GM12865 (cell line): ENCODE measurements at regions not wholly inside any gene's neighbourhood (a gene's known extent, or its start where the extent isn't known, plus 50 kb on each side); places are given as distances from the start of the nearest gene placed in this dataset.
"Not testable (repeated sequence)": the region's sequence is repeated elsewhere in the genome, so short reads cannot be mapped to it uniquely, and the experiment has no call there.

ENCODE experiments used
- DNase-seq: peaks from one replicate; pipeline ENCODE4 v3.0.0; 2010; ENCODE audit warnings: low read depth
- H3K4me3 ChIP-seq: 2 replicates; pipeline ENCODE4 v1.5.1; 2011; ENCODE audit warnings: mild to moderate bottlenecking, low read depth, low read length, control low read depth
- TF ChIP-seq, protein P1 (sequence below): IDR thresholded peaks from 2 replicates; pipeline ENCODE4 v1.5.1; 2011; ENCODE audit warnings: low read length, control low read depth, low read depth, inconsistent platforms; ENCODE audit not compliant: insufficient read depth; ENCODE audit errors: missing control alignments

DNA sequence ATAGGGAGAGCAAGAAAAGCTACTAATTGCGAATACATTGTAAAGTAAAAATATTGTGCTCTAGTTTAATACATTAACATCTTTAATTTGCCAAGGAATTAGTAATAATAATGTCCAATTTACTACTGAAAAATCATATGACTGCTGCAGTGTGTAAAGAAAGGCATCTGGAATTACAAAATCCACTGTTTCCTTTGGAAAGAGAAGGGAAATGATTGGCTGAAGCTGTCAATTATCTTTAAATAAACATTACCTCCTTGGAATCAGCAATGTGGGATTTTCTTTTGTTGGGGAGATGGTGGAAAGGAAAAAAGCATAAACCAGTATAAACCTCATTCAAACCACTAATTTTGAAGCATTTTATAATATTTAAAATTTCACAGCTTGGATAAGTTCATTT, 276.0 kb downstream of the MAP2K6 start:
- DNase-seq: no peak
- TF ChIP-seq, protein P1, sequence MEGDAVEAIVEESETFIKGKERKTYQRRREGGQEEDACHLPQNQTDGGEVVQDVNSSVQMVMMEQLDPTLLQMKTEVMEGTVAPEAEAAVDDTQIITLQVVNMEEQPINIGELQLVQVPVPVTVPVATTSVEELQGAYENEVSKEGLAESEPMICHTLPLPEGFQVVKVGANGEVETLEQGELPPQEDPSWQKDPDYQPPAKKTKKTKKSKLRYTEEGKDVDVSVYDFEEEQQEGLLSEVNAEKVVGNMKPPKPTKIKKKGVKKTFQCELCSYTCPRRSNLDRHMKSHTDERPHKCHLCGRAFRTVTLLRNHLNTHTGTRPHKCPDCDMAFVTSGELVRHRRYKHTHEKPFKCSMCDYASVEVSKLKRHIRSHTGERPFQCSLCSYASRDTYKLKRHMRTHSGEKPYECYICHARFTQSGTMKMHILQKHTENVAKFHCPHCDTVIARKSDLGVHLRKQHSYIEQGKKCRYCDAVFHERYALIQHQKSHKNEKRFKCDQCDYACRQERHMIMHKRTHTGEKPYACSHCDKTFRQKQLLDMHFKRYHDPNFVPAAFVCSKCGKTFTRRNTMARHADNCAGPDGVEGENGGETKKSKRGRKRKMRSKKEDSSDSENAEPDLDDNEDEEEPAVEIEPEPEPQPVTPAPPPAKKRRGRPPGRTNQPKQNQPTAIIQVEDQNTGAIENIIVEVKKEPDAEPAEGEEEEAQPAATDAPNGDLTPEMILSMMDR: no peak
- H3K4me3 ChIP-seq: no peak overlapping the region

DNA sequence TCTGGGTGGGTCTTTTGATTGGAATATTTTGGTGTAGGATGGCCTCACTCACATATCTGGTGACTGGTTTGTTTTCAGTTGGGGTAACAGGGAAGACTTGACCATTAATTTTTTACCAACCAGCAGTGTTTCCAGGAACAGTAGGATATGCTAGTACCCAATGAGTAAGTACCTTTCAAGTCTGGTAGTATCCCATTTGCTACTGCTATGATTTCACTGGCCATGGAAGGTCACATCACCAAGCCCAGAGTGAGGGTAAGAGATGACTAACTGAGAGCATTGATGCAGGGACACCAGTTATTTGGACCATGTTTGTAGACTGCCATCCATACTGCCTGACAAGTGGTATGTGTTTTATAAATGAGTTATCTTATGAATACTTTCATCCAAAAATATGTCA, 277.7 kb downstream of the MAP2K6 start:
- TF ChIP-seq, protein P1: no peak
- no peak overlapping the region for H3K4me3 ChIP-seq

DNA sequence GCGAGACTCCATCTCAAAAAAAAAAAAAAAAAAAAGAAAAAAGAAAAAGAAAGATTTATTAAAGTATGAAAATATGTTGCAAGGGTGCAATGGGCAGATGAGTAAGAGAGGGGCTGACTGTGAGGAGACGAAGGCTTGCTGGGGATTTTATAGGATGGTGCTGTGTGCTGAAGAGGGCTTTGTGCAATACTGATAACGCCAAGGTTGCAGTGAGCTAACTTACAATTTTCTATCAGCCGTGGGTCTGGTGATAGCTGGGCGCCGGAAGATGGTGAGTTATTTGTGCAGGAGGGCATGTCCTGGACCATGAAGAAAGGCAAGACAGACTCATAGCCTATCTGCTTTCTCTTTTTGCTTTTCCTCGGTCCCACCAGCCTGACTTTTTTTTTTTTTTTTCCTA, 281.1 kb downstream of the MAP2K6 start:
- DNase-seq: no peak
- TF ChIP-seq, protein P1: no peak

More for the DNA sequence above, 277.7 kb downstream of the MAP2K6 start:
- no peak for DNase-seq

DNA sequence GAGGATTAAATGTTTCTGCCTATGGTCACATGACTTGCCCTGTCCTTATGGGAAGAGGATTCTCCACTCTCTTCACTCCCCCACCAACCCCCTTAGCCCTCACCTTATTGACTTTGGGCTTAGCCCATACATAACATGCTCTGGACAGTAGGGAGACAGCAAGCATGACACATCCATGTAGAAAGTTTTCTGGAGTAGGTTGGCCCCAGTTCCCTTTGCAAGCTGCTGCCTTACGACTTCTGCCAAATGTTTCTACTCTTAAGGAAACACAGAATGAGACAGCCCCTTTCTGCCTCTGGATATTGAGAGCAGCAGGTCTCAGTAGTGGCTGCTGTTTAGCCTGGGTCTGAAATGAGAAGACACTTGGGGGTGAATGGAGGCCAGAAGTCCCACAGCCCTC, 282.2 kb downstream of the MAP2K6 start:
- DNase-seq: no peak
- H3K4me3 ChIP-seq: no peak overlapping the region
- TF ChIP-seq, protein P1: no peak

More for the DNA sequence above, 281.1 kb downstream of the MAP2K6 start:
- H3K4me3 ChIP-seq: no peak overlapping the region

DNA sequence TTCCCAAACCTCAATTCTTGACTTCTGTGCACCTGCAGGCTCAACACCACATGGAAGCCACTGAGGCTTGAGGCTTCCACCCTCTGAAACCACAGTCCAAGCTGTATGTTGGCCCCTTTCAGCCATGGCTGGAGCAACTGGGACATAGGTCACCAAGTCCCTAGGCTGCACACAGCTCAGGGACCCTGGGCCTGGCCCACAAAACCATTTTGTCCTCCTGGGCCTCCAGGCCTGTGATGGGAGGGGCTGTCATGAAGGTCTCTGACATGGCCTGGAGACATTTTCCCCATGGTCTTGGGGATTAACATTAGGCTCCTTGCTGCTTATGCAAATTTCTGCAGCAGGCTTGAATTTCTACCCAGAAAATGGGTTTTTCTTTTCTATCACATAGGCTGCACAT, 283.9 kb downstream of the MAP2K6 start:
- not testable (repeated sequence) for H3K4me3 ChIP-seq, DNase-seq

DNA sequence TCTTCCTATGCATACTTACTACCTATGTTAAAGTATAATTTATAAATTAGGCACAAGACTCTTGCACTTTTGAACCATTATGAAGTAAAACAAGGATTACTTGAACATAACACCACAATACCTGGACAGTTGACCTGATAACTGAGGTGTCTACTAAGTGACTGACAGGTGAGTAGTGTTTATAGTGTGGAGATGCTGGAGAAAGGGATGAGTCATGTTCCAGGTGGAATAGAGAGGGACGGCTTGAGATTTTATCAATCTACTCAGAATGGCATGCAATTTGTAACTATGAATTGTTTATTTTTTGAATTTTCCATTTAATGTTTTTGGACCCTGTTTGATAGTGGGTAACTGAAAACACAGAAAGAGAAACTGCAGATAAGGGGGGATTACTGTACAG, 287.6 kb downstream of the MAP2K6 start:
- DNase-seq: no peak
- TF ChIP-seq, protein P1: no peak

DNA sequence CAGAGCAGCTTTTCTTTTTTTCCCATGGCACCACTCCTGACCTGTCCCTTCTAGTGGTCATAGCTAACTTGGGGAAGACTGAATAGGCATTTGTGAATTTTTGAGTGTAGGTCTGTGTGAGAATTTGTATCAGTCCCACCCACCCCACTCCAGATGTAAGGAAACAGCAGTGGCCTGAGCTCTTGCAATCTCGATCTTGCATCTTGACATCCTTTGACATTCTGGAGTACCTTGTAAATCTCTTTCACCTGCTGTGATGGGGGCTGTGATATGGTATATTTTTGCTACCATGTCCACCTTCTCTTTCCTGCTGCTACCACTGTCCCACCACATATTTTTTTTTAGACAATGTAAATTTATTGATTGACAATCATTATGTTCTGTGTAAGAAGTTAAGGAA, 289.3 kb downstream of the MAP2K6 start:
- no peak overlapping the region for H3K4me3 ChIP-seq
- DNase-seq: no peak
- TF ChIP-seq, protein P1: no peak

More for the DNA sequence above, 287.6 kb downstream of the MAP2K6 start:
- no peak overlapping the region for H3K4me3 ChIP-seq
